NOMO-1 treated with DMSO at 0.1 percent for 48 hours (cell line): ENCODE measurements at regions not wholly inside any gene's neighbourhood (a gene's known extent, or its start where the extent isn't known, plus 50 kb on each side); places are given as distances from the start of the nearest gene placed in this dataset.

Source experiments
- DNase-seq: peaks from one replicate; lab custom pipeline; 2025; ENCODE audit not compliant: unreplicated experiment; lab: John Stamatoyannopoulos, UW

- no peak for DNase-seq
Observed at GRCh38 chr6:109315341-109316110, 66.7 kb downstream of the CD164 start.

GRCh38 chr6:109314313-109314712 is 68.0 kb downstream of the CD164 start:
- no peak for DNase-seq

- no peak for DNase-seq
Observed at GRCh38 chr6:109313139-109313538, 69.1 kb downstream of the CD164 start.

- DNase-seq, result no peak
Observed at GRCh38 chr6:109311471-109311870, 70.8 kb downstream of the CD164 start.

GRCh38 chr6:109309917-109310316 is 72.3 kb downstream of the CD164 start:
- DNase-seq, result no peak

GRCh38 chr6:109308018-109308492 is 74.2 kb downstream of the CD164 start:
- DNase-seq, result peak; percentile 43

- DNase-seq, result no peak
Observed at GRCh38 chr6:109306733-109307132, 75.5 kb downstream of the CD164 start.

- peak; percentile 38 for DNase-seq
Observed at GRCh38 chr6:109305028-109305427, 77.2 kb downstream of the CD164 start.

- peak; percentile 38 for DNase-seq
Observed at GRCh38 chr6:109304284-109305015, 77.8 kb downstream of the CD164 start.

GRCh38 chr6:109303640-109304283 is 78.5 kb downstream of the CD164 start:
- DNase-seq, result no peak

GRCh38 chr6:109303164-109303563 is 79.1 kb downstream of the CD164 start:
- no peak for DNase-seq

- no peak for DNase-seq
Observed at GRCh38 chr6:109302176-109302575, 80.1 kb downstream of the CD164 start.

GRCh38 chr6:109301418-109301817 is 80.8 kb downstream of the CD164 start:
- DNase-seq, result no peak

GRCh38 chr6:109300874-109301273 is 81.4 kb downstream of the CD164 start:
- DNase-seq, result no peak

- DNase-seq, result peak; percentile 99
Observed at GRCh38 chr6:109299776-109300564, 82.3 kb downstream of the CD164 start.

- DNase-seq, result no peak
Observed at GRCh38 chr6:109299265-109299607, 83.0 kb downstream of the CD164 start.

GRCh38 chr6:109298605-109299264 is 83.5 kb downstream of the CD164 start:
- peak; percentile 24 for DNase-seq

GRCh38 chr6:109297406-109298110 is 84.7 kb downstream of the CD164 start:
- DNase-seq, result no peak

- no peak for DNase-seq
Observed at GRCh38 chr6:109296971-109297372, 85.3 kb downstream of the CD164 start.

- no peak for DNase-seq
Observed at GRCh38 chr6:109296452-109296851, 85.8 kb downstream of the CD164 start.
